GM12865 (cell line): ENCODE measurements at regions not wholly inside any gene's neighbourhood (a gene's known extent, or its start where the extent isn't known, plus 50 kb on each side); places are given as distances from the start of the nearest gene placed in this dataset.

Source experiments
- DNase-seq: peaks from one replicate; pipeline ENCODE4 v3.0.0; 2010; ENCODE audit warnings: low read depth
- H3K4me3 ChIP-seq: 2 replicates; pipeline ENCODE4 v1.5.1; 2011; ENCODE audit warnings: mild to moderate bottlenecking, low read depth, low read length, control low read depth
- TF ChIP-seq, protein P1 (sequence below): IDR thresholded peaks from 2 replicates; pipeline ENCODE4 v1.5.1; 2011; ENCODE audit warnings: low read length, control low read depth, low read depth, inconsistent platforms; ENCODE audit not compliant: insufficient read depth; ENCODE audit errors: missing control alignments

DNA sequence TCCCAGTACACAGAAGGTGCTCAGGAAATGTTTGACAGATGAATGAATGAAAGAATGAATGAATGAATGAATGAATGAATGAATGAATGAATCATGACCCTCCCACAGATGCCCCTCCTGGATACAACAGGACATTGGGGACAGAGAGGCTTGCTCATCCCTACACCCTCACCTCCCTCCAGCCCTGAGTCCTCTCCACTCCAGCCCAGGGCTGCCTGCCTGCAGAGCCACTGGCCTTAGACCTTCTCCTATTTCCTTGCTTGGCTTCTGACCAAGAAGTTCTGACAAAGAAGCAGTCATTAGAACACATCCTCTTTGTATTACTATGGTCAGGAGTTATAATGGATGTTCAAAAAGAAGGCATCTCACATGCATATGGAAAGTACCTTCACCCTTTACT lies 240.7 kb upstream of the DAPK1 start:
- H3K4me3 ChIP-seq, result no peak overlapping the region
- TF ChIP-seq, protein P1, sequence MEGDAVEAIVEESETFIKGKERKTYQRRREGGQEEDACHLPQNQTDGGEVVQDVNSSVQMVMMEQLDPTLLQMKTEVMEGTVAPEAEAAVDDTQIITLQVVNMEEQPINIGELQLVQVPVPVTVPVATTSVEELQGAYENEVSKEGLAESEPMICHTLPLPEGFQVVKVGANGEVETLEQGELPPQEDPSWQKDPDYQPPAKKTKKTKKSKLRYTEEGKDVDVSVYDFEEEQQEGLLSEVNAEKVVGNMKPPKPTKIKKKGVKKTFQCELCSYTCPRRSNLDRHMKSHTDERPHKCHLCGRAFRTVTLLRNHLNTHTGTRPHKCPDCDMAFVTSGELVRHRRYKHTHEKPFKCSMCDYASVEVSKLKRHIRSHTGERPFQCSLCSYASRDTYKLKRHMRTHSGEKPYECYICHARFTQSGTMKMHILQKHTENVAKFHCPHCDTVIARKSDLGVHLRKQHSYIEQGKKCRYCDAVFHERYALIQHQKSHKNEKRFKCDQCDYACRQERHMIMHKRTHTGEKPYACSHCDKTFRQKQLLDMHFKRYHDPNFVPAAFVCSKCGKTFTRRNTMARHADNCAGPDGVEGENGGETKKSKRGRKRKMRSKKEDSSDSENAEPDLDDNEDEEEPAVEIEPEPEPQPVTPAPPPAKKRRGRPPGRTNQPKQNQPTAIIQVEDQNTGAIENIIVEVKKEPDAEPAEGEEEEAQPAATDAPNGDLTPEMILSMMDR, result no peak
- DNase-seq, result no peak

DNA sequence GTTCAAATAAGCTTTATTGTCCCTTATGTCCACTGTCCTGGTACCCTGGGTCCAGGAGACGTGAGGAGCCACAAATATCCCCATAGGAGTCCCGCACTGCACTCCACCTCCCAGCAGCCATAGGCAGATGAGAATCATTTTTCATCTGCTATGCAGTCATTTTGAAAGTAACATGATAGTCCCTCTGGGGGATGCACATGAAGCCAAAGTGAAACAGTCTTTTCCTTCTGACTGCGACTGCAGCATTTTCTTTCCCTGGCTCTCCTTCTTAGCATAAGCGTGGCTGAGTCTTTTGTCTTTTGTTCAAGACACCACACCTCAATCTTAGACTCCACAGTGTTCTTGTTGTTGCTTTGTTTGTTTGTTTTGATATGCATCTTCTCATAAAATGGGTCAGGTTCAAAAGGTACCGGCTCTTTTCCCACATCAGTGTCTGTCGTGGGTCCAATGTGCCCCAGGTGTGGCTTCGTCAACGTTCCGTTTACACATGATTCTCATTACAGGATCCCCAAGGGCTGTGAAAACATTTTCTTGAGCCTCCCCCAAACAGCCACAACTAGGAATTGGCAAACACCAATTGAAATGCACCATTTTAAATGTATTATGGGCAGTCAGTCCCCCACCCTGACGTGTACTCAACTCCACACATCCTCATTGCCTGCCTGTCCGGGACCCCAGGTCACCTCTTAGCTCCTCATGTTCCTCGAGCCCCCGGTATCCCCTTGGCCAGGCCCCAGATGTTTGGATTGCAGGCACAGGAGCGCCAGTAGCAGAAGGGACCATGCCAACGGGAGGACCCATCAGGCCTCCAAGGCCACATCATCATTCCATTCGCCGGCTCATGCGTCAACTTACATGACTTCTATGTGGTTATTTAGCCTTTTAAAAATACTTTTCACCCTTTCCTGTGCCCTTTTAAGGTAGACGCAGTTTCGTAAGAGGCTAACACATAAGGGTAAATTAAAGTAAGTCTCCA lies 237.8 kb upstream of the DAPK1 start:
- H3K4me3 ChIP-seq, result no peak overlapping the region
- TF ChIP-seq, protein P1, result no peak
- peak; percentile 35 for DNase-seq

DNA sequence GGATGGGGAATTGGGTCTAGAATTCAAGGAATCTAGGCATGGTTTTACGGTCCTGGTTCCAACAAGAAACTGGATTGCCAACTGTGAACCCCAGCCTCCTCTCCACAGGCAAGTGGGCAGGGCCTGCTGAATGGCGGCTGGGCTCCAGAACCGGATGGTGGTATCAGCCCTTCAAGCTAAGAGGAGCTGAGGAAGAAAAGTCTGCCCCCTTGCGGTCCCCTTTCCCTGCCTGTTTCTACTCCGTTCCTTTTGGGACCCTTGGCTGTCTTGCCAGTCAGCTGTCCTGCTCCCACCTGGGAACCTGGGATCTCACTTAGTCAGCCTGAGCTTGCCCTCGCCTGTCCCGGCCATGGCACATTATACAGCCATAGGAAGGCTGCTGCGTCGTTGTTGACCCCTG lies 234.4 kb upstream of the DAPK1 start:
- no peak overlapping the region for H3K4me3 ChIP-seq
- DNase-seq, result no peak
- TF ChIP-seq, protein P1, result no peak

DNA sequence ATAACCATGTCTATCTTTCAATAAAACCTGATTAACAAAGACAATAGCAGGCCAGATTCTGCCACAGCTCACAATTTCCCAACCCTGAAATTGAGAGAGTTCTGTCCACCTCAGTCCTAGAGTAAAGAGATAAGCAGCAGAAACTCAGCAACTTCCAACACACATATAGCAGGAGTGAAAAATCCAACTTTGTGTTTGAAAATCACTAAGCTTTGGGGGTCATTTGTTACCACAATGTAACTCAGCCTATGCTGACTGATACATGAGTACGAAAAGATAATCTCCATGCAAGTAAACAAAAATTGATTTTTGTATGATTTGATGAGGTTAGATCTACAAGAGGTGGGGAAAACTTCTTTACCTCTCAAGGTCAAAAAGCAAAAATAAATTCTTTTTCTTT lies 231.0 kb upstream of the DAPK1 start:
- TF ChIP-seq, protein P1, result no peak
- no peak overlapping the region for H3K4me3 ChIP-seq

DNA sequence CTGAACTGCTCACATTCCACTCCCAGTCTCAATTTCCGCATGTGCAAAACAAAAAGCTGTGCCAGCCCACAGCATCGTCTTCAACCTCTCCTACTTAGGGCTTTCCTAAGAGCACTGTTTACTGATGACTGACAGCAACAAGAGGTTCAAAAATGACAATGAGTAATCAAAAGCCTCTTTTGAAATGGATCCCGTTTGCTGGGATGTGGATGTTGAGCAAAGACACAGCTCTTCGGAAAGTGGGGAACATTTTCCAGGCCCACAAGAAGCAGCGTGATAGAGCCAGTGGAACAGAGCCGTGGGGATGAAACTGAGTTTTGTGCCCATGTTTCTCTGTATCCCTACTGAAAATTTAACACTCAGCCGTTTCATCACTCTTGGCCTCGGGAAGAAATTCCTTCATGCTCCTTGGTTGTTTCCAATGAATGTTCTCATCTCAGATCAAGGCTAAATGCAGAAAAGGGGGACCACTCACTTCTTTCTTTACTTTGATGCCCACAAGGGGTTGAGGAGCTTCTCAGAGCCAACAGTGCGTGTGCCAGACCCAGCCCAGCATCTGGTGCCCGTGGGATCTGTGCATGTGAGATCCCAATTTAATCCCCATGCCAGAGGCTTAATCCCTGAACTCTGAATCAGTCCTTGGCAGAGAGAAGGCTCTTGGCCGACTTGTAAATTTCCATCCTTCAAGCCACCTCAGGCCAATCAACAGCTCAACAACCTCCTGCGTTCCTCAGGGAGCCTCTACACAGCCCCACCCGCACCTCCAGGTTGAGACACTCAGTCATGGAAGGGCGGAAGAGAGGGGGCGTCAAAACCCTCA lies 230.2 kb upstream of the DAPK1 start:
- H3K4me3 ChIP-seq, result no peak overlapping the region
- no peak for DNase-seq
- TF ChIP-seq, protein P1, result no peak

More for the DNA sequence above, 231.0 kb upstream of the DAPK1 start:
- no peak for DNase-seq

DNA sequence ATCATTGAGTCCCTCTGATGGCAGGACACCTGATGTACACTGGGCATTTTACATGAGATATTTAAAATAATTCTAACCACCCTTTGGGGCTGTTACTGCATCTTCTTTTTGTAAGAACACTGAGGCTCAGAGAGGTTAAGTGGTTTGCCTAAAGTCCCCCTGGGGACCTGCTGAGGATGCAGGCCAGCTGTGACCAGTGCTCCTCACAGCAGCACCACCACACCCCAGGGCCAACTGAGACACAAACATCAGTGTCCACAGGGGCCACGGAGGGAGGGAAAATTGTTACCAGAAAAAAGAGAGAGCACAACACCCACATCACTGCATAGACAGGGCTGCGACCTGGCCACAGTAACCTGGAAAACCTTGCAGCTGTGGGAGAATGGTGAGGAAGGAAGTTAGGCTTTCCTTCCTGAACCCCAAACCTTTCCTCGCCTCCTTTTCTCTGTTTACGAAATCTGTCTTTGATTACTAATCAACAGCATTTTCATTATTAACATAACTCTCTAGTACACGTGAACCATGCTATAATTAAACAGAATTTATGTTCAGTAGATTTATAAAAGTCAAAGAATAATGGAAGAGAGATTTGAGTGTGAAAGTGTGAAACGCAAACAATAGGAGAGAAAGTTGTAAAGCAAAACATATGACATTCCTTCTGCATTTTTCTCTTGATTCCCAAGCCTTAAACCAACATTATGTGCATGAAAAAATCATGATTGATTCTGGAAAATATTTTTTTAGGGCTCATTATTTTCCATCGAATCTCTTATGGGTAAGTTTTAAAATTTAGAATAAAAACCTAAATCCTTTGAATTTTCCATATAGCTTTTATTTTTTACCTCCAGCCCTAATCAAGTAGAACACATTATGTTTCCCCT lies 228.1 kb upstream of the DAPK1 start:
- DNase-seq, result no peak
- TF ChIP-seq, protein P1, result no peak
- no peak overlapping the region for H3K4me3 ChIP-seq
